Endothelial cell of umbilical vein (primary cell): ENCODE measurements at regions not wholly inside any gene's neighbourhood (a gene's known extent, or its start where the extent isn't known, plus 50 kb on each side); places are given as distances from the start of the nearest gene placed in this dataset.
"Not testable (repeated sequence)": the region's sequence is repeated elsewhere in the genome, so short reads cannot be mapped to it uniquely, and the experiment has no call there.

Experiments
- BruUV-seq: library from RNA; stranded (reverse); fragments of 400-500 nt; replicated peaks from 2 replicates; lab custom pipeline; 2021; lab: Mats Ljungman, UMichigan
- CTCF ChIA-PET: fragments of 300-600, 350-600 bp; sonication (Branson Sonifier 250); formaldehyde crosslinking; loops from one replicate; lab custom pipeline; 2021; ENCODE audit warnings: antibody characterized with exemption, inconsistent platforms; lab: Charles Lee
- POLR2A ChIA-PET: fragments of 300-600, 350-600 bp; sonication (Branson Sonifier 250); formaldehyde crosslinking; loops from one replicate; lab custom pipeline; 2021; ENCODE audit warnings: antibody characterized with exemption, inconsistent platforms; lab: Charles Lee
- DNase-seq: peaks from one replicate; pipeline ENCODE4 v3.0.0-alpha.2; 2011; ENCODE audit warnings: low read depth, low spot score
- FAIRE-seq: peaks from 2 replicates; lab custom pipeline; 2011; peaks lifted over from hg19 to GRCh38; lab: Jason Lieb, UNC
- H2AFZ ChIP-seq: 2 replicates; pipeline ENCODE4 v1.6.0; 2012; ENCODE audit warnings: low read depth, low read length, control low read depth, inconsistent platforms
- H3K27ac ChIP-seq: 2 replicates; pipeline ENCODE4 v1.5.1; 2011; ENCODE audit warnings: low read depth, mild to moderate bottlenecking, control low read depth, low read length, moderate library complexity; ENCODE audit not compliant: insufficient read depth
- H3K27me3 ChIP-seq, 2 experiments: 2 replicates each; pipeline versions ENCODE4 v1.6.0 to v1.6.1; 2011; ENCODE audit warnings: low read length in 2 of 2, mixed read lengths in 1 of 2; ENCODE audit not compliant: control insufficient read depth in 2 of 2, insufficient read depth in 2 of 2
- H3K36me3 ChIP-seq, 2 experiments: 2 replicates in 1 of 2; 3 replicates in 1 of 2; pipeline ENCODE4 v1.5.1; 2011; ENCODE audit warnings: low read length in 2 of 2, mild to moderate bottlenecking in 1 of 2, moderate library complexity in 1 of 2; ENCODE audit not compliant: control insufficient read depth in 2 of 2, insufficient read depth in 2 of 2; ENCODE audit errors: extremely low read depth in 1 of 2
- H3K4me1 ChIP-seq: 3 replicates; pipeline ENCODE4 v1.5.1; 2011; ENCODE audit warnings: mild to moderate bottlenecking, low read length; ENCODE audit not compliant: control insufficient read depth, insufficient read depth; ENCODE audit errors: extremely low read depth
- H3K4me2 ChIP-seq: 2 replicates; pipeline ENCODE4 v1.6.1; 2011; ENCODE audit warnings: low read length, control low read depth, mixed read lengths; ENCODE audit not compliant: insufficient read depth
- H3K4me3 ChIP-seq, 3 experiments: fragments of 200-600 bp in 1 of 3; sonication (generic), shearing (Covaris generic) in 1 of 3; replicated peaks in 1 of 3; 2 replicates each; pipeline ENCODE4 v1.5.1; 2011 to 2016; ENCODE audit warnings: control low read depth in 3 of 3, low read length in 3 of 3, mild to moderate bottlenecking in 2 of 3, inconsistent platforms in 1 of 3, low read depth in 1 of 3, moderate library complexity in 1 of 3; ENCODE audit not compliant: insufficient read depth in 1 of 3
- H3K79me2 ChIP-seq: 2 replicates; pipeline ENCODE4 v1.6.0; 2012; ENCODE audit warnings: low read length, inconsistent platforms; ENCODE audit not compliant: control insufficient read depth, insufficient read depth
- H3K9ac ChIP-seq: replicated peaks from 2 replicates; pipeline ENCODE3; 2011; ENCODE audit warnings: low read length, control low read depth; ENCODE audit not compliant: insufficient read depth; ENCODE audit errors: extremely low read depth
- H3K9me1 ChIP-seq: replicated peaks from 3 replicates; pipeline ENCODE4 v1.6.0; 2011; ENCODE audit warnings: mild to moderate bottlenecking, low read length; ENCODE audit not compliant: control insufficient read depth, insufficient read depth; ENCODE audit errors: extremely low read depth
- H3K9me3 ChIP-seq: replicated peaks from 2 replicates; pipeline ENCODE4 v1.5.1; 2012; ENCODE audit warnings: low read length, inconsistent platforms; ENCODE audit not compliant: control insufficient read depth, insufficient read depth
- H4K20me1 ChIP-seq: replicated peaks from 2 replicates; pipeline ENCODE3; 2011; ENCODE audit warnings: mild to moderate bottlenecking, low read length; ENCODE audit not compliant: control insufficient read depth, insufficient read depth; ENCODE audit errors: extremely low read depth
- EZH2 ChIP-seq: IDR thresholded peaks from 2 replicates; pipeline ENCODE4 v1.6.1; 2012; ENCODE audit warnings: borderline replicate concordance, low read depth, mild to moderate bottlenecking, moderate library complexity, low read length, inconsistent platforms; ENCODE audit not compliant: severe bottlenecking
- FOS ChIP-seq: IDR thresholded peaks from 2 replicates; pipeline ENCODE4 v1.6.1; 2011; ENCODE audit warnings: mild to moderate bottlenecking, low read length, moderate library complexity, borderline replicate concordance; ENCODE audit not compliant: insufficient read depth
- GATA2 ChIP-seq: IDR thresholded peaks from 2 replicates; pipeline ENCODE4 v1.7.0; 2011; ENCODE audit warnings: low read depth, mild to moderate bottlenecking, moderate library complexity, mixed read lengths, low read length; ENCODE audit not compliant: insufficient read length, insufficient read depth
- JUN ChIP-seq: IDR thresholded peaks from 2 replicates; pipeline ENCODE4 v1.6.1; 2011; ENCODE audit warnings: borderline replicate concordance, low read depth; ENCODE audit not compliant: insufficient read length, insufficient read depth
- MYC ChIP-seq: IDR thresholded peaks from one replicate; pipeline ENCODE4 v1.6.1; 2011; ENCODE audit warnings: mild to moderate bottlenecking, low read depth, low read length
- POLR2A ChIP-seq: IDR thresholded peaks from 2 replicates; pipeline ENCODE4 v1.6.1; 2012; ENCODE audit warnings: low read depth, mild to moderate bottlenecking, control low read depth, low read length
- POLR2AphosphoS5 ChIP-seq: IDR thresholded peaks from 2 replicates; pipeline ENCODE4 v1.6.1; 2012; ENCODE audit warnings: low read depth, mild to moderate bottlenecking, control low read depth, low read length, moderate library complexity; ENCODE audit not compliant: insufficient read depth
- dilution Hi-C: fragments of 300-500 bp; cut with MboI; formaldehyde crosslinking; loops from one replicate; pipeline ENCODE4 v1.15.0; 2019; ENCODE audit warnings: low sequenced_read_pairs; ENCODE audit not compliant: extremely low pct_ligation_motif_present
- intact Hi-C: fragments of 100-400 bp; cut with micrococcal nuclease; formaldehyde crosslinking; loops from one replicate; pipeline ENCODE4 v1.10.0; 2022
- TF ChIP-seq, protein P1 (sequence below): IDR thresholded peaks from 2 replicates; pipeline ENCODE4 v1.6.1; 2011; ENCODE audit not compliant: insufficient read depth, insufficient read length
- TF ChIP-seq, protein P2 (sequence below), 2 donors: IDR thresholded peaks; 1 replicate in 1 of 2; 2 replicates in 1 of 2; pipeline ENCODE4 v1.5.1; 2011; ENCODE audit warnings: low read length in 2 of 2, mild to moderate bottlenecking in 2 of 2, moderate library complexity in 2 of 2, control low read depth in 1 of 2, inconsistent platforms in 1 of 2, low read depth in 1 of 2; ENCODE audit not compliant: insufficient read depth in 1 of 2; ENCODE audit errors: extremely low read depth in 1 of 2

DNA sequence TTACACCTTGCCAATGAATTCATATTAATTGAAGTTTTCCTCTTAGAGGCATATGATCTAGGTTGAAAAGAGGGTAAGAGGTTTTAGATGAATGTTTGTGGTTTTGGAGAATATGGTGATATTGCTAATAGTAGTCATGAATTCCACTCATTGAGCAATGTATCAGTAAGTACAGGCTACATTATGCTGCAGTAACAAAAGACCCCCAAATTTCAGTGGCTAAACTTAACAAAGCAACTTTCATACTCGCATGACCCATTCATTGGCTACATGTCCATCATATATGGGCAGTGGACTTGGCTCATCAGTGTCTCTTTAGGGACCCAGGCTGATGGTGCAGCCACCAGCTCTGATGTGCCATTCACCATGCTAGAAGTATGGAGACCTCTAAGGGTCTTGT is 196.6 kb upstream of the MYL2 start:
- BruUV-seq = no TSS peak

DNA sequence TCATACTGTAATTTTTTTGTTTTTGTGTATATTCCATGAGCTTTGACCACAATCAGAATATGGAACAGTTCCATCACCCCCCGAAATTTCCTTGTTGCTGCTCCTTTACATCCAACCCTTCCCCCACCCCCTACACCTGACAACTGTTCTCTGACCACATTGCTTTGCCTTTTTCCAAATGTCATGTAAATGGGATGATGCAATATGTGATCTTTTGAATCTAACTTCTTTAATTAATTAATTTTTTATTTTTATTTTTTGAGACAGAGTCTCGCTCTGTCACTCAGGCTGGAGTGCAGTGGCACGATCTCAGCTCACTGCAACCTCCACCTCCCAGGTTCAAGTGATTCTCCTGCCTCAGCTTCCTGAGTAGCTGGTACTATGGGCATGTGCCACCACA is 192.9 kb upstream of the MYL2 start:
- H3K9me3 ChIP-seq, H3K36me3 ChIP-seq, H3K27me3 ChIP-seq, H3K4me3 ChIP-seq, dilution Hi-C loops, H3K79me2 ChIP-seq, CTCF ChIA-PET, H2AFZ ChIP-seq, H3K4me2 ChIP-seq, H3K9me1 ChIP-seq, BruUV-seq, intact Hi-C loops, H4K20me1 ChIP-seq, FAIRE-seq, H3K9ac ChIP-seq, H3K27ac ChIP-seq, POLR2A ChIA-PET, H3K4me1 ChIP-seq, DNase-seq: not testable (repeated sequence)

More for the DNA sequence above, 196.6 kb upstream of the MYL2 start:
- no peaks in the 10 kb centered on the region for H3K36me3 ChIP-seq
- TF ChIP-seq, protein P1, sequence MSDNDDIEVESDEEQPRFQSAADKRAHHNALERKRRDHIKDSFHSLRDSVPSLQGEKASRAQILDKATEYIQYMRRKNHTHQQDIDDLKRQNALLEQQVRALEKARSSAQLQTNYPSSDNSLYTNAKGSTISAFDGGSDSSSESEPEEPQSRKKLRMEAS = no peak
- TF ChIP-seq EZH2 (no peak), POLR2AphosphoS5 (no peak), GATA2 (no peak), JUN (no peak), FOS (no peak), POLR2A (no peak), MYC (no peak)
- TF ChIP-seq, protein P2, sequence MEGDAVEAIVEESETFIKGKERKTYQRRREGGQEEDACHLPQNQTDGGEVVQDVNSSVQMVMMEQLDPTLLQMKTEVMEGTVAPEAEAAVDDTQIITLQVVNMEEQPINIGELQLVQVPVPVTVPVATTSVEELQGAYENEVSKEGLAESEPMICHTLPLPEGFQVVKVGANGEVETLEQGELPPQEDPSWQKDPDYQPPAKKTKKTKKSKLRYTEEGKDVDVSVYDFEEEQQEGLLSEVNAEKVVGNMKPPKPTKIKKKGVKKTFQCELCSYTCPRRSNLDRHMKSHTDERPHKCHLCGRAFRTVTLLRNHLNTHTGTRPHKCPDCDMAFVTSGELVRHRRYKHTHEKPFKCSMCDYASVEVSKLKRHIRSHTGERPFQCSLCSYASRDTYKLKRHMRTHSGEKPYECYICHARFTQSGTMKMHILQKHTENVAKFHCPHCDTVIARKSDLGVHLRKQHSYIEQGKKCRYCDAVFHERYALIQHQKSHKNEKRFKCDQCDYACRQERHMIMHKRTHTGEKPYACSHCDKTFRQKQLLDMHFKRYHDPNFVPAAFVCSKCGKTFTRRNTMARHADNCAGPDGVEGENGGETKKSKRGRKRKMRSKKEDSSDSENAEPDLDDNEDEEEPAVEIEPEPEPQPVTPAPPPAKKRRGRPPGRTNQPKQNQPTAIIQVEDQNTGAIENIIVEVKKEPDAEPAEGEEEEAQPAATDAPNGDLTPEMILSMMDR (IDR thresholded peaks at IDR 0.05; ENCODE audit: extremely low read depth in 1 of 2, insufficient read depth in 1 of 2, low read depth in 1 of 2, low read length in 2 of 2) = no peak
- no peaks in the 10 kb centered on the region for H3K27me3 ChIP-seq
- H3K4me3 ChIP-seq = no peak overlapping the region
- dilution Hi-C loops = no loop called here
- H3K9ac ChIP-seq = no peak overlapping the region
- ChIA-PET CTCF (no interaction called here), POLR2A (no interaction called here)
- H2AFZ ChIP-seq = no peak overlapping the region
- H3K9me1 ChIP-seq = no peaks in the 10 kb centered on the region
- no peaks in the 10 kb centered on the region for H3K9me3 ChIP-seq
- no peak overlapping the region for H3K4me2 ChIP-seq
- FAIRE-seq (no peak), DNase-seq (no peak)
- no peak overlapping the region for H3K27ac ChIP-seq
- H3K4me1 ChIP-seq = no peaks in the 10 kb centered on the region
- H3K79me2 ChIP-seq = no peaks in the 10 kb centered on the region
- intact Hi-C loops = no loop called here
- no peaks in the 10 kb centered on the region for H4K20me1 ChIP-seq
